Stimulated activated CD4-positive, alpha-beta T cell treated with anti-CD3 and anti-CD28 coated beads, Interleukin-4, amount 100 ng/mL, for 1 hour (primary cell): ENCODE measurements at regions not wholly inside any gene's neighbourhood (a gene's known extent, or its start where the extent isn't known, plus 50 kb on each side); places are given as distances from the start of the nearest gene placed in this dataset.

Experiments used
- DNase-seq: peaks from one replicate; pipeline ENCODE4 v3.0.0-alpha.2; 2020

DNA sequence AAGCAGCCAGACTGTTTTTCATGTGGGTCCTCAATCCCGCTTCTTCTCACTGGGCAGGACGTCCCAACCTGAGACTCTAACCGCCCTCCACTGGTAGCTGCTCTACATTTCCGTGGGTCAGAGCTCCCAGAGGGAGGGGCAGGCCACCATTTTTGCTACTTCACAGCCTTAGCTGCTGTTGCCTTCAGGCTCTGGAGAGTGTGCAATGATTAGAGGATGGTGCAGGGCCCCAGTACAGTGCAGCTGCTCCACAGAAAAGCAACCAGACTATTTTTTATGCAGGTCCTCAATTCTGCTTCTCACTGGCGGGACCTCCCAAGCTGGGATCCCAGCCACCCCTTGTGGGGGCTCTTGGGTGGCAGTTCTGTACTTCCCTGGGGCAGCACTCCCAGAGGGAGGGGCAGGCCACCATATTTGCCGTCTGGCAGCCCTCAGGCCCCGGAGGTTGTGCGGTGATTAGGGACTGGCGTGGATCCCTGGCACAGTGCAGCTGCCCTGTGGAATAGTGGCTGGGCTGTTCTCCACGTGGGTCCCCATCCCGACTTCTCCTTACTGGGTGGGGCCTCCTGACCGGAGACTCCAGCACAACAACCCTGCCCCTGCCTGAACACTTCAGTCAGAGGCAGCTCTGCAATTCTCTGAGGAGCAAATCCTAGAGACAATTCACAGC lies 647.6 kb upstream of the PKN2 start:
- DNase-seq, result no peak

GRCh38 chr1:88039240-88039639 lies 644.8 kb upstream of the PKN2 start:
- DNase-seq, result no peak

GRCh38 chr1:88043834-88044233 lies 640.2 kb upstream of the PKN2 start:
- no peak for DNase-seq

DNA sequence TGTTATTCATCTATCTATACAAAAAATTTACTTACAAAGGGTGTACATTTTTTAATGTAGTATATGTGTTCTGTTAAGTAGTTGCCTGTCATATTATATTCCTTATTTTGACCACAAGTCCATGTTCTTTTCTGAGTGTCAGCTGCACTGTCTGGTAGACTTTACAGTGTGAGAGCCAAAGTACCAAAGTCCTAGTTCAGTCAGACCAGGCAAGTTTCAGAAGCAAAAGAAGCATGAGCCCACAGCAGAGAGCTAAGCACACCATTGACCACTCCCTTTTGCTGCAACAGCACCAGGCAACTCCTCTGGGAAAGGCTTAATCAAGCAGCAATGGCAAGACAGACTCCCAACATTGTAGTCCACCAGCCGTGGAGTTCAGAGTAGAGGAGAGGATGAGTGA lies 631.9 kb upstream of the PKN2 start:
- DNase-seq, result no peak

DNA sequence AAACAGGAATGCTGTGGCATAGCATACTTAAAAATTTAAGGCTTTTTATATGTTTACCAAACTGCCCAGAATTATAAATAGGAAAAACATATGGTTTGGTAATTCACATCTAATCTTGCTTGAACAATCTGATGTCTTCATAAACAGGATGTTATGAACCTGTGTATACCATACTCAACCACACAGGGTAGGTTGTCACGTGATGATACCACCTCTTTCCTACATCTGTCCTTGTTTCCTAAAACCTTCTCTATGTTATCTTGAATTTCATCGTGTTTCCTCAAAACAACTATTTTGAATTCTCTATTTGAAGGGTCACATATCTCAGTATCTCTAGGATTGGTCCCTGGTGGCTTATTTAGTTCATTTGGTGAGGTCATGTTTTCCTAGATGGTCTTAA lies 631.0 kb upstream of the PKN2 start:
- DNase-seq, result no peak

DNA sequence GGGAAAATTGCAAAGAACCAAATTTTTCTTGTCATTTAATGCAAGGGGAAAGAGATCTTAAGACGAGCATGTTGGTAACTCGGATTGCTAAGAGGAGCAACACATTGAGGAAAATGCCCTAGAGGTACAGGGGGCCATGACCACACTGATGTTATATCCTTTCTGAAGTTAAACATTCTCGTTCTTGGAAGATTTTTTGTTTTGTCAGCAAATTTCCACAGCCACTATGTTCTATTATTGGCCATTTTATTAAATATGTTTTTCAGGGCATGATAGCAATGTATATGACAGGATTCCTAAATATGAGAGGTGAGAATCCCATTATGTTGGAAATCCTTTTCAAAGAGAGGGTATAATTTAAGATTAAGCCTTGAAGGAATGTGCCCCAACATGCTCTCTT lies 627.2 kb upstream of the PKN2 start:
- DNase-seq, result no peak

DNA sequence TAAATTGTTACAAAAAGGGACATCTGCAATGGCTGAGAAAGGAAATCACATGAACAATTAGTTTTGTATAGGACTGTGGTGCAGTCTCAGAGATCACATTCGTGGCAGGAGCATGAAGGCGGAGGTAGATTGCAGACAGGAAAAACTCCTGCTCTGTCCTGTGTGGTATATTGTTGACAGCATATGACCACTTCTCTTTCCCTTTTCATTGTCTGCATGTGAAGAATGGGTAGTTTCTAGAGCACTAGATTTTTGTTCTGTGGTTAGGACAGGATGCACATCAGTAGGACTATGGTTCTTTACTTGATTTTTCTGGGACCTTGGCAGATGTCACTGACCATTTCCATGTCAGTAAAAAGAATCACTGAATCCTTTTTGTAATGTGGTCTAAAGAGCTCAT lies 625.9 kb upstream of the PKN2 start:
- DNase-seq, result no peak

- no peak for DNase-seq
These were observed 623.9 kb upstream of the PKN2 start for GRCh38 chr1:88060112-88060673.

GRCh38 chr1:88060750-88061491 lies 623.2 kb upstream of the PKN2 start:
- DNase-seq, result no peak

DNA sequence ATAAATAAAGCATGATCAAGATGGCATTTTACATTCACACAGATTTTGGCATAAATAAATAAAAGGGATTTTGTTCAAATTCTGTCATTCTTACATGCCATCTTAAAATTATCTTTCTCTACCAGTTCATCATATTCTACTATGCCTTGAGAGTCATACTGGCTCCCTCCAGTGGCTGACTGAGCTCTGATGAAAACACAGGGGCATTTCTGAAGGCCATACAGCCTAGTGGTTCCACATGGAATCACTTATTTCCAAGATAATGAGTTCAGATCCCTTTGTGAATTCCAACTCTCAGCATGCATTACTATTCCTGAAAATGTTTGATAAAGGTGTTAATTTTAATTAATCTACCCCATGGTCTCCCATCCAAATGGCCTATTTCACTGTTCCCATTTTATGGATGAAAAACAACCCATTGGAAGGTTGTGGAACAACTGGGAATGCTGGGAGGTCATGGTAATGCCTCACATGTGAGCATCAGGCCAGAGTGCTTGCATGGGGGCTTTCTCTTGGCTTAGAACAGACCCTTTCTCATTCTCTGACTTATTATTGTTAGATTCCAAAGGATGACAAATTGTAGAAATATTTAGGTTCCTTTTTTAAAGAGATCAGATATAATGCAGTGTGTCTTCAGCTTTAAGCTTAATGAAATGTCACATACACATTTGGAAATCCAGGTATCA lies 622.4 kb upstream of the PKN2 start:
- DNase-seq, result no peak

GRCh38 chr1:88062650-88063153 lies 621.4 kb upstream of the PKN2 start:
- DNase-seq, result no peak

- no peak for DNase-seq
These were observed 620.5 kb upstream of the PKN2 start for GRCh38 chr1:88063605-88064004.

DNA sequence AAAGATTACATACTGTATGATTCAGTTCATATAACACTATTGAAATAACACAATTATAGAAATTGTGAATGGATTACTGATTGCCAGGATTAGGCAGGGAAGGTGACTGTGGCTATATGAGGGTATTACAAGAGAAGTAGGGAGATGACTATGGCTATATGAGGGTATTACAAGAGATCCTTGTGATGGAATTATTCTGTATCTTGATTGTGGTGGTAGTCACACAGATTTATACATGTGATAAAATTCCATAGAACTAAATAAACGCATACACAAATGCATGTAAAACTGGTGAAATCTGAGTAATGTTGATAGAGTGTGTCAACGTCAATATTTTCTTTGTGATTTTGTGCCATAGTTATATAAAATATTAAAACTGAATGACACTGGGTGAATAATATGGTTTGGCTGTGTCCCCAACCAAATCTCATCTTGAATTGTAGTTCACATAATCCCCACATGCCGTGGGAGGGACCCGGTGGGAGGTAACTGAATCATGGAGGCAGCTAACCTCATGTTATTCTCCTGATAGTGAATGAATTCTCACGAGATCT lies 615.6 kb upstream of the PKN2 start:
- DNase-seq, result no peak

DNA sequence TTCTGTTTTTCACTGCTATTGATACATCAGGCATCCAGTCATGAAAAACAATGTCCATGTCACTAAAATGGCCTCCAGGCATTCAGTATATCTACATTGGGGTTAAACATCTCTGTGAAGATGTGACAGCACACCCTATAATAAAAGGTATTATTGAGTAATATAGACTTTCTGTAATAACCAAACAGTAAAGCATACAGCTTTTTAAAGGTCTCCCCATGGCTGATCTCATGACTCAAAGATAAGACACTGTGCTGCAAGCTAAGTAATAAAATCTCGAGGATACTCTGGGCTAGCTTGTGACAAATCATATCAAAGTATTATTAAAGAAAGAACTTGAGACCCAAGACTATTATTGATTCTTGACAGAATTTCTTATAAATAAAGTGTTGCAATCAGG lies 613.1 kb upstream of the PKN2 start:
- DNase-seq, result no peak

- DNase-seq, result no peak
These were observed 609.4 kb upstream of the PKN2 start for GRCh38 chr1:88074661-88075060.

GRCh38 chr1:88075813-88076212 lies 608.3 kb upstream of the PKN2 start:
- DNase-seq, result no peak

GRCh38 chr1:88079036-88079435 lies 605.0 kb upstream of the PKN2 start:
- no peak for DNase-seq

- DNase-seq, result no peak
These were observed 603.2 kb upstream of the PKN2 start for GRCh38 chr1:88080875-88081274.

- no peak for DNase-seq
These were observed 595.6 kb upstream of the PKN2 start for GRCh38 chr1:88088481-88088880.

- no peak for DNase-seq
These were observed 594.1 kb upstream of the PKN2 start for GRCh38 chr1:88089961-88090360.

- DNase-seq, result no peak
These were observed 585.2 kb upstream of the PKN2 start for GRCh38 chr1:88098881-88099280.

DNA sequence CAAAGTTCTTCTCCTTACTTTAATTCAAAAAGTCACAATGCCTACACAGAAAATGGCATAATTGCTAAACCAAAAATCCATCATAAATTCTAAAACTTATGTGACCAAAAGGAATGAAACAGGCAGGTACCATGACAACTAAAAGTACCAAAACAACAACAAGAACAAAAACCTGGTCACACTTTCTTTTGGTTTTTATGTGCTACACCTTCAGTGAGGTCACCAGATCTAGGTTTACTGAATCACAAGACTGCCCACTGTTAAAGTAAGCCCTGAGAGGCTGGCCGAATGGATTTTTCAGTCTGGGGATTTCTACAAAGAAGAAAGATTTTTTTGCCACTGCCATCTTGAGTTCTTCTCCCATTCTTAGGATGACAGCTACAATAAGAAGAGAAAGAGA lies 583.0 kb upstream of the PKN2 start:
- no peak for DNase-seq

GRCh38 chr1:88104236-88104635 lies 579.8 kb upstream of the PKN2 start:
- no peak for DNase-seq
